ENCODE measurements at regions not wholly inside any gene's neighbourhood (a gene's known extent, or its start where the extent isn't known, plus 50 kb on each side); places are given as distances from the start of the nearest gene placed in this dataset.

DNA sequence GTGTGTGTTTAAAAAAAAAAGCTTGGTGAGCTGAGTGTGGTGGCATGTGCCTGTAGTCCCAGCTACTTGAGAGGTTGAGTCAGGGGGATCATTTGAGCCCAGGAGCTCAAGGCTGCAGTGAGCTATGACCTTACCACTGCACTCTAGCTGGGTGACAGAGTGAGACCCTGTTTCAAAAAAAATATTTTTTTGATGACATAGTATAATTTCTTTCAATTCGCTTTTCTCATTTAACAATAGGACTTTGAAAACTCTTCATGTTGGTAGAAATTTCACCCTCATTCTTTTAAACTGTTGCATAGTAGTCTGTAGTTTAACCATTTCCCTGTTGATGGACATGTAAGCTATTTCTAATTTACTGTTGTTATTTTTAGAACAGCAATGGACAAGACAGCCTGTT is 55.7 kb upstream of the EXOC6 start:
- no peaks in the 10 kb centered on the region for H3K9me2 ChIP-seq (replicated peaks; ENCODE audit: insufficient read depth, low read length)
- peaks cover 10% of the 10 kb centered on the region; the same call in 1 of the 2 replicates for H3F3A ChIP-seq (ENCODE audit: insufficient read depth, low read length)
- H4K20me1 ChIP-seq (ENCODE audit: insufficient read depth, low read length): no peaks in the 10 kb centered on the region
- no peak overlapping the region for H3K27ac ChIP-seq (ENCODE audit: low read length)
- no peak overlapping the region for H2AFZ ChIP-seq (ENCODE audit: low read length)
- no peak for TF ChIP-seq CTCF (IDR thresholded peaks at IDR 0.05; ENCODE audit: low read length)
- no peak for TF ChIP-seq EZH2 (optimal IDR thresholded peaks at IDR 0.05; ENCODE audit: low read depth, low read length)
- TF ChIP-seq EZH2phosphoT487 (IDR thresholded peaks at IDR 0.05; ENCODE audit: low read length): no peak
- H3K36me3 ChIP-seq (replicated peaks; ENCODE audit: insufficient read depth, low read length): no peaks in the 10 kb centered on the region
- H3K27me3 ChIP-seq (replicated peaks; ENCODE audit: insufficient read depth, low read length): peaks cover 30% of the 10 kb centered on the region
- H3K9me3 ChIP-seq (replicated peaks; ENCODE audit: insufficient read depth, low read length): no peaks in the 10 kb centered on the region
- H3K4me1 ChIP-seq (ENCODE audit: low read length): peaks cover 7% of the 10 kb centered on the region
- no peak overlapping the region for H3K4me2 ChIP-seq (ENCODE audit: low read depth, low read length)
- no peak for DNase-seq
- no peaks in the 10 kb centered on the region for H3K79me2 ChIP-seq (ENCODE audit: low read length)
- no peak overlapping the region for H3K4me3 ChIP-seq (ENCODE audit: low read length)
- H3K9ac ChIP-seq (ENCODE audit: low read length): no peak overlapping the region

Measured in MM.1S (cell line).